HL-60 (cell line): ENCODE measurements at regions not wholly inside any gene's neighbourhood (a gene's known extent, or its start where the extent isn't known, plus 50 kb on each side); places are given as distances from the start of the nearest gene placed in this dataset.
"Not testable (repeated sequence)": the region's sequence is repeated elsewhere in the genome, so short reads cannot be mapped to it uniquely, and the experiment has no call there.

Experiments
- DNase-seq, 2 experiments: peaks; one replicate each; pipeline ENCODE4 v3.0.0-alpha.2; 2010 to 2020; ENCODE audit warnings: low read depth in 1 of 2, low spot score in 1 of 2
- H3K27ac ChIP-seq: fragments of 250-450 bp; sonication (Bioruptor Pico); replicated peaks from 2 replicates; pipeline ENCODE4 v1.5.1; 2020; ENCODE audit warnings: mild to moderate bottlenecking, moderate library complexity
- H3K27me3 ChIP-seq: fragments of 250-450 bp; sonication (Bioruptor Pico); 2 replicates; pipeline ENCODE4 v1.5.1; 2021; ENCODE audit warnings: mild to moderate bottlenecking, moderate library complexity; ENCODE audit not compliant: insufficient read depth, poor library complexity, severe bottlenecking
- H3K4me3 ChIP-seq: replicated peaks from 2 replicates; pipeline ENCODE4 v1.5.1; 2011; ENCODE audit warnings: mild to moderate bottlenecking, control low read depth, low read length; ENCODE audit not compliant: insufficient read depth
- GABPA ChIP-seq: IDR thresholded peaks from 2 replicates; pipeline ENCODE4 v1.6.1; 2012; ENCODE audit warnings: low read depth
- POLR2AphosphoS5 ChIP-seq: IDR thresholded peaks from 2 replicates; pipeline ENCODE4 v1.6.1; 2012; ENCODE audit warnings: low read depth
- SPI1 ChIP-seq: IDR thresholded peaks from 2 replicates; pipeline ENCODE4 v1.6.1; 2012; ENCODE audit warnings: low read depth, mild to moderate bottlenecking, borderline replicate concordance
- TF ChIP-seq, protein P1 (sequence below): IDR thresholded peaks from one replicate; pipeline ENCODE4 v1.5.1; 2011; ENCODE audit warnings: low read length, control low read depth, inconsistent platforms; ENCODE audit not compliant: insufficient read depth
- TF ChIP-seq, protein P2 (sequence below): IDR thresholded peaks from 2 replicates; pipeline ENCODE4 v1.6.1; 2012; ENCODE audit warnings: low read depth; ENCODE audit not compliant: insufficient replicate concordance

DNA sequence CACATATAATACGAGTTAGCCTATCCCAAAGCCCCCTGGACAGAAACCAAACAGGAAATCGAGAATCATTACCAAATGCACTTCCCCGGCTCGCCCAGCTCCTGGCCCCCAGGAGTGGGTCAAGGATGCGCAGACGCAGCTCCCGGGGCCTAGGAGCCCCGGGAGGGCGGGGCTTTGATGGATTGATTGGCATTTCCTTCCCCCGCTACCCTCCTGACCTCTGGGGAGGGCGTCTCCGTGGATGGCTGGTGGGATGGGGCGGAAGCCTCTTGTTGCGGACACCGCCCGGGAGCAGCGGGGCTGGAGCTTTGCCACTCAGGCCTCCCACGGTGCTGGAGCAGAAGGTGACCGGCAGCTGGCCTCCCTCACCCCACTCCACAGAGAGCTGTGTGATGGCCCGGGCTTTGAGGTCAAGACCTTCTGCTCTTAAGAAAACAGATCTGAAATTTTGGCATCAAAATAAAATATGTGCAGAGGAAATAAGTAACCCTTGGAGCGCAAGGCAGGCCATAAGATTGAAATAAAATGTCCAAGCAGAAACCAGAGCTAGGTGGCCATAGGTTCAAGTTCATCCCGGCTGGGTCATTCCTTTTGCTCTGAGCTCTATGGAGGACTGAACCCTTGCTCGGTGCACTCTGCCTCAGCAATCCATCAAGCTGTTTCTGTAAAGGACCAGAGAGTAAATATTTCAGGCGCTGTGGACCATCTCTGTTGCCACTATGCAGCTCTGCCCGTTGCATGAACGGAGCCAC is 262.3 kb downstream of the SOX9 start:
- DNase-seq, result no peak
- no peak overlapping the region for H3K4me3 ChIP-seq
- H3K27me3 ChIP-seq, result no peaks in the 10 kb centered on the region
- TF ChIP-seq POLR2AphosphoS5 (no peak), SPI1 (no peak)
- TF ChIP-seq, protein P1, sequence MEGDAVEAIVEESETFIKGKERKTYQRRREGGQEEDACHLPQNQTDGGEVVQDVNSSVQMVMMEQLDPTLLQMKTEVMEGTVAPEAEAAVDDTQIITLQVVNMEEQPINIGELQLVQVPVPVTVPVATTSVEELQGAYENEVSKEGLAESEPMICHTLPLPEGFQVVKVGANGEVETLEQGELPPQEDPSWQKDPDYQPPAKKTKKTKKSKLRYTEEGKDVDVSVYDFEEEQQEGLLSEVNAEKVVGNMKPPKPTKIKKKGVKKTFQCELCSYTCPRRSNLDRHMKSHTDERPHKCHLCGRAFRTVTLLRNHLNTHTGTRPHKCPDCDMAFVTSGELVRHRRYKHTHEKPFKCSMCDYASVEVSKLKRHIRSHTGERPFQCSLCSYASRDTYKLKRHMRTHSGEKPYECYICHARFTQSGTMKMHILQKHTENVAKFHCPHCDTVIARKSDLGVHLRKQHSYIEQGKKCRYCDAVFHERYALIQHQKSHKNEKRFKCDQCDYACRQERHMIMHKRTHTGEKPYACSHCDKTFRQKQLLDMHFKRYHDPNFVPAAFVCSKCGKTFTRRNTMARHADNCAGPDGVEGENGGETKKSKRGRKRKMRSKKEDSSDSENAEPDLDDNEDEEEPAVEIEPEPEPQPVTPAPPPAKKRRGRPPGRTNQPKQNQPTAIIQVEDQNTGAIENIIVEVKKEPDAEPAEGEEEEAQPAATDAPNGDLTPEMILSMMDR, result no peak
- TF ChIP-seq, protein P2, sequence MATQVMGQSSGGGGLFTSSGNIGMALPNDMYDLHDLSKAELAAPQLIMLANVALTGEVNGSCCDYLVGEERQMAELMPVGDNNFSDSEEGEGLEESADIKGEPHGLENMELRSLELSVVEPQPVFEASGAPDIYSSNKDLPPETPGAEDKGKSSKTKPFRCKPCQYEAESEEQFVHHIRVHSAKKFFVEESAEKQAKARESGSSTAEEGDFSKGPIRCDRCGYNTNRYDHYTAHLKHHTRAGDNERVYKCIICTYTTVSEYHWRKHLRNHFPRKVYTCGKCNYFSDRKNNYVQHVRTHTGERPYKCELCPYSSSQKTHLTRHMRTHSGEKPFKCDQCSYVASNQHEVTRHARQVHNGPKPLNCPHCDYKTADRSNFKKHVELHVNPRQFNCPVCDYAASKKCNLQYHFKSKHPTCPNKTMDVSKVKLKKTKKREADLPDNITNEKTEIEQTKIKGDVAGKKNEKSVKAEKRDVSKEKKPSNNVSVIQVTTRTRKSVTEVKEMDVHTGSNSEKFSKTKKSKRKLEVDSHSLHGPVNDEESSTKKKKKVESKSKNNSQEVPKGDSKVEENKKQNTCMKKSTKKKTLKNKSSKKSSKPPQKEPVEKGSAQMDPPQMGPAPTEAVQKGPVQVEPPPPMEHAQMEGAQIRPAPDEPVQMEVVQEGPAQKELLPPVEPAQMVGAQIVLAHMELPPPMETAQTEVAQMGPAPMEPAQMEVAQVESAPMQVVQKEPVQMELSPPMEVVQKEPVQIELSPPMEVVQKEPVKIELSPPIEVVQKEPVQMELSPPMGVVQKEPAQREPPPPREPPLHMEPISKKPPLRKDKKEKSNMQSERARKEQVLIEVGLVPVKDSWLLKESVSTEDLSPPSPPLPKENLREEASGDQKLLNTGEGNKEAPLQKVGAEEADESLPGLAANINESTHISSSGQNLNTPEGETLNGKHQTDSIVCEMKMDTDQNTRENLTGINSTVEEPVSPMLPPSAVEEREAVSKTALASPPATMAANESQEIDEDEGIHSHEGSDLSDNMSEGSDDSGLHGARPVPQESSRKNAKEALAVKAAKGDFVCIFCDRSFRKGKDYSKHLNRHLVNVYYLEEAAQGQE, result no peak
- no peak overlapping the region for H3K27ac ChIP-seq

- no peak overlapping the region for H3K27ac ChIP-seq
- no peak for DNase-seq
- no peaks in the 10 kb centered on the region for H3K27me3 ChIP-seq
- no peak for TF ChIP-seq SPI1
- TF ChIP-seq, protein P2, result no peak
- TF ChIP-seq GABPA, result no peak
- TF ChIP-seq POLR2AphosphoS5, result no peak
- TF ChIP-seq, protein P1, result no peak
- no peak overlapping the region for H3K4me3 ChIP-seq
These were observed 264.7 kb downstream of the SOX9 start for GRCh38 chr17:72385475-72385874.

DNA sequence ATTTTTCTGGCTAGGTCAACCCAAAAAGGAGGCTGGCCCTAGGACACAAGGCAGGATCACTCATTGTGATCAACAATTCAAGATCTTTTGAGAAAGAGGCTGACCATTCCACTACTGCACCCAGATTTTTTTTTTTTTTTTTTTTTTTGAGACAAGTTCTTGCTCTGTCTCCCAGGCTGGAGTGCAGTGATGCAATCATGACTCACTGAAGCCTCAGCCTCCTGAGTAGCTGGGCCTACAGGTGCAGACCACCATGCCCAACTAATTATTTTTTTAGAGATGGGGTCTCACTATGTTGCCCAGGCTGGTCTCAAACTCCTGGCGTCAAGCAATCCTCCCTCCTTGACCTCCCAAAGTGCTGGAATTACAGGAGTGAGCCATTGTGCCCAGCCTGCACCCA is 265.4 kb downstream of the SOX9 start:
- DNase-seq, H3K27ac ChIP-seq, H3K27me3 ChIP-seq, H3K4me3 ChIP-seq: not testable (repeated sequence)

- no peak for DNase-seq
- H3K27me3 ChIP-seq, result no peaks in the 10 kb centered on the region
- TF ChIP-seq, protein P1, result no peak
- no peak for TF ChIP-seq SPI1
- TF ChIP-seq, protein P2, result no peak
- no peak for TF ChIP-seq POLR2AphosphoS5
- no peak for TF ChIP-seq GABPA
- no peak overlapping the region for H3K4me3 ChIP-seq
- no peak overlapping the region for H3K27ac ChIP-seq
These were observed 265.9 kb downstream of the SOX9 start for GRCh38 chr17:72386619-72387237.
